GM12872 (cell line): ENCODE measurements at regions not wholly inside any gene's neighbourhood (a gene's known extent, or its start where the extent isn't known, plus 50 kb on each side); places are given as distances from the start of the nearest gene placed in this dataset.

ENCODE experiments used
- CTCF ChIP-seq: IDR thresholded peaks from 3 replicates; pipeline ENCODE4 v1.5.1; 2011; ENCODE audit warnings: low read depth, mild to moderate bottlenecking, low read length, moderate library complexity; ENCODE audit not compliant: insufficient read depth

GRCh38 chr11:134528453-134528852 lies 116.4 kb upstream of the B3GAT1 start:
- TF ChIP-seq CTCF: no peak

- TF ChIP-seq CTCF: no peak
Observed at GRCh38 chr11:134527382-134528243, 115.6 kb upstream of the B3GAT1 start.

GRCh38 chr11:134524896-134525845 lies 113.1 kb upstream of the B3GAT1 start:
- no peak for TF ChIP-seq CTCF

- TF ChIP-seq CTCF: no peak
Observed at GRCh38 chr11:134524201-134524600, 112.2 kb upstream of the B3GAT1 start.

- TF ChIP-seq CTCF: no peak
Observed at GRCh38 chr11:134522782-134523570, 110.9 kb upstream of the B3GAT1 start.

- no peak for TF ChIP-seq CTCF
Observed at GRCh38 chr11:134521452-134522289, 109.6 kb upstream of the B3GAT1 start.
